LNCaP clone FGC (cell line): ENCODE measurements at regions not wholly inside any gene's neighbourhood (a gene's known extent, or its start where the extent isn't known, plus 50 kb on each side); places are given as distances from the start of the nearest gene placed in this dataset.

ENCODE experiments used
- DNase-seq: peaks from one replicate; pipeline ENCODE4 v3.0.0-alpha.2; 2011; ENCODE audit warnings: low read depth
- H3K4me3 ChIP-seq: 2 replicates; pipeline ENCODE4 v1.5.1; 2011; ENCODE audit warnings: mild to moderate bottlenecking, low read depth, low read length, control low read depth
- TF ChIP-seq, protein P1 (sequence below): IDR thresholded peaks from 2 replicates; pipeline ENCODE4 v1.5.1; 2012; ENCODE audit warnings: mild to moderate bottlenecking; ENCODE audit not compliant: control insufficient read depth, insufficient read depth; ENCODE audit errors: extremely low read depth

- TF ChIP-seq, protein P1, sequence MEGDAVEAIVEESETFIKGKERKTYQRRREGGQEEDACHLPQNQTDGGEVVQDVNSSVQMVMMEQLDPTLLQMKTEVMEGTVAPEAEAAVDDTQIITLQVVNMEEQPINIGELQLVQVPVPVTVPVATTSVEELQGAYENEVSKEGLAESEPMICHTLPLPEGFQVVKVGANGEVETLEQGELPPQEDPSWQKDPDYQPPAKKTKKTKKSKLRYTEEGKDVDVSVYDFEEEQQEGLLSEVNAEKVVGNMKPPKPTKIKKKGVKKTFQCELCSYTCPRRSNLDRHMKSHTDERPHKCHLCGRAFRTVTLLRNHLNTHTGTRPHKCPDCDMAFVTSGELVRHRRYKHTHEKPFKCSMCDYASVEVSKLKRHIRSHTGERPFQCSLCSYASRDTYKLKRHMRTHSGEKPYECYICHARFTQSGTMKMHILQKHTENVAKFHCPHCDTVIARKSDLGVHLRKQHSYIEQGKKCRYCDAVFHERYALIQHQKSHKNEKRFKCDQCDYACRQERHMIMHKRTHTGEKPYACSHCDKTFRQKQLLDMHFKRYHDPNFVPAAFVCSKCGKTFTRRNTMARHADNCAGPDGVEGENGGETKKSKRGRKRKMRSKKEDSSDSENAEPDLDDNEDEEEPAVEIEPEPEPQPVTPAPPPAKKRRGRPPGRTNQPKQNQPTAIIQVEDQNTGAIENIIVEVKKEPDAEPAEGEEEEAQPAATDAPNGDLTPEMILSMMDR: no peak
- DNase-seq: peak; percentile 34
- no peak overlapping the region for H3K4me3 ChIP-seq
These were observed 124.2 kb upstream of the WDR11 start for GRCh38 chr10:120727001-120727400.

- TF ChIP-seq, protein P1: no peak
- H3K4me3 ChIP-seq: no peak overlapping the region
- DNase-seq: no peak
These were observed 121.6 kb upstream of the WDR11 start for GRCh38 chr10:120729547-120729946.

GRCh38 chr10:120732067-120732466 lies 119.1 kb upstream of the WDR11 start:
- TF ChIP-seq, protein P1: no peak

GRCh38 chr10:120732643-120733313 lies 118.4 kb upstream of the WDR11 start:
- H3K4me3 ChIP-seq: no peak overlapping the region
- TF ChIP-seq, protein P1: no peak
- no peak for DNase-seq

More at GRCh38 chr10:120732067-120732466, 119.1 kb upstream of the WDR11 start:
- no peak for DNase-seq
- H3K4me3 ChIP-seq: no peak overlapping the region

DNA sequence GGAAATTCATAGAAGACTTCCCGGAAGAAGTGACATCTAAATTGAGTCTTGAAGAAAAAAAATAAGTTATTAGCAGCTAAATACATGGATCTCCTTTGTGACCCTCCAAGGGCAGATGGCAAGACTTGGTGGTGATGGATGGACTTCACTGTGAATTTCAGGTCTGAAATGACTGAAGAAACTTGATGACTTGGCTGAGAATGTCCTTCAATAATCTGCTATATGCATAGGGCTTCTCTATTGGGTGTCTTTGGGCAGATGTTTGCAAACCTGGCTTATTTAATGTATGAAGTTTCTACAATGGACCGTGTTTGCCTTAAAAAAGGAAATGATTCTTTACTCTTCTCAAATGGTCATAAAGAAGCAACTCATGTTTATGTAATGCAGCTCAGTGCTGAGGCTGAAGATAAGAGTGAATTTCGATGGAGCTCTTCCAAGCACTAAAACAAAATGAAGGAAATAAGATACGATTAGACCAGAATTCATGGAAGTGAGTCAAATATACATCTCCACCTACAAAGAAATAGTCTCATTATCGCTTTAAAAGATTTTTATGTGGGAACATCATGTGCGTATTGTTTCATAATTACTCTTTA lies 116.6 kb upstream of the WDR11 start:
- no peak for DNase-seq
- H3K4me3 ChIP-seq: no peak overlapping the region
- TF ChIP-seq, protein P1: no peak

DNA sequence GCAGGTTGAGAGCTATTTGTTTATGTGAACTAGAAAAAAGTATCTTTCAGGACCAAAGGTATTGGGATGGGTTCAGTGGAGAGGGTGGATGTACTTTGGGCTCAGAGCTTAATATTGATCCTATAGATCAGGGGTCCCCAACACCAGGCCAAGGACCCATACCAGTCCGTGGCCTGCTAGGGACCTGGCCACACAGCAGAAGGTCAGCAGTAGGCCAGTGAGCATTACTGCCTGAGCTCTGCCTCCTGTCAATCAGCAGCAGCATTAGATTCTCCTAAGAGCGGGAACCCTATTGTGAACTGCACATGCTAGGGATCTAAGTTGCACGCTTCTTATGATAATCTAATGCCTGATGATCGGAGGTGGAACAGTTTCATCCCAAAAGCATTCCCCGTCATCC lies 115.8 kb upstream of the WDR11 start:
- DNase-seq: no peak
- TF ChIP-seq, protein P1: no peak
- H3K4me3 ChIP-seq: no peak overlapping the region
